ENCODE measurements at regions not wholly inside any gene's neighbourhood (a gene's known extent, or its start where the extent isn't known, plus 50 kb on each side); places are given as distances from the start of the nearest gene placed in this dataset.

DNA sequence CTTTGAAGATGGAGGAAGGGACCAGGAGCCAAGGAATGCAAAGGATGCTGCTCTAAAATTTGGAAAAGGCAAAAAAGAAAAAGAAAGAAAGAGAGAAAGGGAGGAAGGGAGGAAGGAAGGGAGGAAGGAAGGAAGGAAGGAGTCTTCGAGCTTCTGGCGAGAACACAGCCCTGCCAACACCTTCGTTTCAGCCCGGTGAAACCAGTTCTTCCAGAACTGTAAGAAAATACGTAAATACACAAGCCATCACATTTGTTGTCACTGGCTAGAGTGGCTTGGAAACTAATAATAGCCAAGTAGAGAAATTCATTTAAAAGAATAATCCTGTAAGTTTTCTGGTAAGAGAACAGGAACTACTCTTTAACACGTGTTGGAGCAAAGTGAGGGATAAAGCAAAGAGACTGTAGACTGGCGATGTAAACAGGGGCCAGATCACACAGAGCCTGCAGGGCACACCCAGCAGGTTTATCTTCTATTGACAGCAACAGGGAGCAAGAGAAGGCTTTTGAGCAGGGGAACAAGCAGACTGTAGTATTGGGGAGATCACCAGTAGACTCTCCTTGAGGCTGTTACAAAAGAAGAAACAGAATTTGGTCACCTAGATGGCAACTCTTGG lies 188.7 kb upstream of the MPHOSPH6 start:
- no peak for DNase-seq (ENCODE audit: low spot score)

DNA sequence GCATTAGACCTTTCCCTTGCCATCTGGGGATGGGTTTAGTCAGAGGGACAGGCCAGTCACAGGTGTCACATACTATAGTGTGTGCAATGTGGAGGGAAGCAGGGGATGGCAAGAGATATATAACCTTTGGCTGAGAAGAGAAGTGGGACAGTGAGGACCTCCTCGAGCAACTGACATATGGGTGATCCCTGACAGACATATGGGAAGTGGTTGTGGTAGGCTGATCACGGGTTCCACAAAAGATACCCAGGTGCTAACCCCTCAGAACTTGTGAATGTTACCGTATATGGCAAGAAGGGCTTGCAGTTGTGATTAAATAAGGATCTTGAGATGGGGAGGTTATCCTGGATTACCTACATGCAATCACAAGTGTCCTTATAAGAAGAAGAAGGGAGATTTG lies 188.1 kb upstream of the MPHOSPH6 start:
- no peak for DNase-seq (ENCODE audit: low spot score)

DNA sequence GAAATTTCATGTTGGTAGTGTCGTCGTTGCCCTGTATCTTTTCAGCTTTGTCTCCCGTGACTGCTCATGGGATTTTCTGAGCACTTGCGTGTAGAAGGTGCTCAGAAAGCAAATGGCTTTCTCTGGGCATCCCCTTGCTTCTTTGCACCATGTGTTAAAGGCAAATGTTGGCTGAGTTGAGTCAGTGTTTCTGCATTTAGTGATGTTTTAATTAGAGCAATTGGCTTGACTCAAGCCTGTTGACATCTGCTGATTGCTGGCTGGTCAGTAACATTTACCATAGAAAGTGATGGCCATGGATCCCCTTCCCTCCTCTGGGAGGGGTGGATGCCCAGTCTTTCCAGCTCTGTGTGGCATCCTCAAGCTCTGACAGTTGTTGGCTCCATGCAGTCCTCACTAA lies 187.2 kb upstream of the MPHOSPH6 start:
- DNase-seq (ENCODE audit: low spot score) = no peak

DNA sequence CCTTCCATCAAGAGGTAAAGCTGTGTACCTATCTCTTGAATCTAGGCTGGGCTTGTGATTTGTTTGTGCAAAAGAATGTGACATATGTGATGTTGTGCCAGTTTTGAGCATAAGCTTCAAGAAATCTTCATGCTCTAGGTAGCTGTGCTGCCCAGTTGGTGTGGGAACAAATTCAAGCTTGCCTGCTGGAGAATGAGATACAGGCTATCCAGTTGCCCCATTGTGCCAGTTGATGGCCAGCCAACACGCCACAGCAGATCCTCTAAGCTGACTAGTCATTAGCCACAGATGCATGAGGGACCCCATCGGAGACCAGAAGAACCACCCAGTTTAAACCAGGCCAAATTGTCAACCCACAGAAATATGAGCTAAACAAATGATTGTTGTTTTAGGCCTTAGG lies 180.5 kb upstream of the MPHOSPH6 start:
- no peak for DNase-seq (ENCODE audit: low spot score)

DNA sequence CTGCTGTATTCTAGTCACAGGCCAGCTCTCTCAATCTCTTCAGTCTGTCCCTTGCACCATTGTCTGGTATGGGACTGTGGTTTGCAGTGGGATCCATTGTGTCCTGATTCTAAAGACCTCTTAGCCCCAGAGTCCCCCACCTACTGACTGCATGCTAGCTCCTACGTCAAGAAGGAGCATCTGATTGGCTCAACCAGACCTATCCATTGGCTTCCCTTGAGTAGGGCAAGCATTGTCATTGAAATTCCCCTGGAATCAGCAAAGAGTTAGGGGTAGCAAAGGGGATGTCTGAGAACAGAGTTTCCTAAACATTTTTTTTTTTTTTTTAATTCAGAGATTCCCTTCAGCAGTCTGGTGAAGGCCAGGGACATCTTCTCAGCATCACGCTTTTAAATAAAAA lies 175.3 kb upstream of the MPHOSPH6 start:
- no peak for DNase-seq (ENCODE audit: low spot score)

DNA sequence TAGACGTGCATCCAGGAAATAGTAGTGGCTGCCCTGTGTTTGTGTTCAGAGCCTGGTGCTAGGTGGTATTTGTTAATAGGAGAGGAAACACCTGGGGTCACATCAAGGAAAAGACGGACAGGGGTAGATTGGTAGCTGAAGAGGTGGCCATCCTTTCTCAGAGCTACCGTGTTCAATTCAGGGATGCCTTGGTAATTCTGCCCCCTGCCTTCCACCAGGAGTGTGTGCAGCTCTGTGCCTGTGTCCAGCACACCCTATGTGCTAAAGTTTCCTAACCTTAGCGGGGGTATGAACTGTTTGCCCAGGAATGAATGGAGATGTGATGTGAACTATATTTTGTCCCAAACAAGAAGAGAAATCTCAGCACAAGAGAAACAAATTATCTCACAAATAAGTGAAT lies 174.1 kb upstream of the MPHOSPH6 start:
- DNase-seq (ENCODE audit: low spot score) = no peak

DNA sequence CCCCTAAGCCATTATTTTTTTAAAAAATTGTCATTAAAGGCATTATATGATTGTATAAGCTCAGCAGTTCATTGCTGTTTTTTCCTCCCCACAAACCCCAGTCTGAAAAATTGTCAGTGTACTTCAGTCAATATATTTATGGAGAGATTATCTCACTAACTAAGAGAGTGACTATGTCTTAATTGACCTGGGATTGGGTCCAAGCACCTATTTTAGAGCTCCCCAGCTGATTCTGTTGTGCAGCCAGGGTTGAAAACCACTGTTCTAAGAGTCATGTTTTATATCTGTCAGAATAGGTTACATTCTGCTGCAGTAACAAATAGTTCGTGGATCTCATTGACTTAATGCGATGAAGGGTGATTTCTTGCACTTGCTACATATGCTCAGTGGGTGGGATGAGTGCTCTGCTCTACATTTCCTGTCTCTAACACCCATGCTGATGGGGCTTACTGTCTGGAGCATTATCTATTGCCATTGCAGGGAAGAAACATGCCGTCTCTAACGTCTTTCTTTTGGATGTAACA lies 171.2 kb upstream of the MPHOSPH6 start:
- no peak for DNase-seq (ENCODE audit: low spot score)

DNA sequence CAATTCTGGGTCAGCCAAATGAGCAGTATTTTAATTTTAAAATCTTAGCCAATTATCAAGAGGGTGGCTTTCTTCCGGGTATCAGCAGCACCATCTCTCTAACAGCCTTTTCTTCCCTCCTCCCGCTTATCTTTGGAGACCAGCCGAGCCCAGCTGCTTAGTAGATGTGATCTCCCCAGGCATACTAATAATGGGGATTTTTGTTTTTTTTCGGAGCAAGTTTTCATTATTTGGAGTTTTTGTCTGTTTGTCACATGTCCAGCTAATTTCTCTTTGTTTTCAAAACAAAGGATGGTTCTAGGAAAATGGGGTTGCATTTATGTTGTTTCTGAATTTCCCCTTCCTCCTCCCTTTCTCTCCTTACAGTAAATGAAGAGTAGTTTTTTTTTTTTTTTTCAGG lies 170.5 kb upstream of the MPHOSPH6 start:
- no peak for DNase-seq (ENCODE audit: low spot score)

DNA sequence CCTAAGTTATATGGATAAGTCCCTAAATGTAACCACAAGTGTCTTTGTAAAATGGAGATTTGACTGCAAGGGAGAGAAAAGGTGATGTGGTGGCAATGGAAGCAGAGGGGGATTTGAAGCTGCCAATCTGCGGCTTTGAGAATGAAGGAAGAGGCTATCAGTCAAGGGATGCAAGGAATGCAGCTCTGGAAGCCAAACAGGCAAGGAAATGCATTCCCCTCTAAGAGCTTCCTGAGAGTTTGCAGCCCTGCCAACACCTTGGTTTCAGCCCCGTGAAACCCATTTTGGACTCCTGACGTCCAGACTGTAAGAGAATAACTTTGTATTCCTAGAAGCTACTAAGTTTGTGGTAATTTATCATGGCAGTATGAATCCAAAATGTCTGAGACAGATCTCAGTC lies 167.3 kb upstream of the MPHOSPH6 start:
- no peak for DNase-seq (ENCODE audit: low spot score)

DNA sequence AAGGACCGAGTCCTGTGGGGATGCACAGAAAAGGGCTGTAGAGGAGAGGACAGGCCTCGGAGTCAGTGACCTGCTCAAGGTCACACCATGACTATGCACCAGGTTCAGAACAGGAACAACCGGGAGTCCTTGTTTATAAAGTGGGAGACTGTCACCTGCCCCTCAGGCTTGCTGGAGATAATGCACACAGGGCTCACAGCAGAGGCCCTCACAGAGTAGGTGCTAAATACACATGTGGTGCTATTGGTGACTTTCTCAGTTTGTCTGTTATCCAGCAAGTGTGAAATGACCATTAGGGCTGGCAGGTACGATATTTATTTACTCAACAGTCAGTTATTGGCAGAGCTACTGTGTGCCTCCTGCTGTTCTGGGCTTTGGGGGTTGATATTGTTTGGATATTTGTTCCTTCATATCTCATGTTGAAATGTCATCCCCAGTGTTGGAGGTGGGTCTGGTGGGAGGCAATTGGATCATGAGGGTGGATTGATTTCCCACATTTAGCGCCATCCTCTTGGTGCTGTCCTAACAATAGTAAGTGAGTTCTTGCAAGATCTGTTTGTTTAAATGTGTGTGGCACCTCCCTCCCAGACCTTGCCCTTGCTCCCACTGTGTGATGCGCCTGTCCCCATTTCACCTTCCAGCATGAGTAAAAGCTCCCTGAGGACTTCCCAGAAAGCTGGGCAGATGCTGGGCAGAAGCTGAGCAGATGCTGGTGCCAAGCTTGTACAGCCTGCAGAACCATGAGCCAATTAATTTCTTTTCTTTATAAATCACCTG lies 162.1 kb upstream of the MPHOSPH6 start:
- no peak for DNase-seq (ENCODE audit: low spot score)

DNA sequence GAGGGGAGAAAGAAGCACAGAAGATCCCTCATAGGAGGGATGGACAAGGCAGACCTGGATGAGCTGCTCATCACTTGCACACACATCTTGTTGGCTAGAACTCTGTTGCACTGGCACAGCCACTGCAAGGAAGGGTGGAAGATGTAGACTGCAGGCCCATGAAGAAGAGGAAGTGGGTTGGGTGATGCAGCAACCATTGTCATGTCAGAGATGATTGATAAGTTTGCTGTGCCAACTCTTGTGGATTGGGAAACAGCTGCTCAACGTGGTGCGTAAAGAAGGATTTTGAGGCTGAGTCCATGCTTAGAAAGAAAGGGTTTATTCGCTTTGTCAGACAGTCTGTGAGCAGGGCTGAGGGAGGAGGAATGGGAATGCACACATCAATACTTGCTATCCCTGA lies 161.4 kb upstream of the MPHOSPH6 start:
- no peak for DNase-seq (ENCODE audit: low spot score)

DNA sequence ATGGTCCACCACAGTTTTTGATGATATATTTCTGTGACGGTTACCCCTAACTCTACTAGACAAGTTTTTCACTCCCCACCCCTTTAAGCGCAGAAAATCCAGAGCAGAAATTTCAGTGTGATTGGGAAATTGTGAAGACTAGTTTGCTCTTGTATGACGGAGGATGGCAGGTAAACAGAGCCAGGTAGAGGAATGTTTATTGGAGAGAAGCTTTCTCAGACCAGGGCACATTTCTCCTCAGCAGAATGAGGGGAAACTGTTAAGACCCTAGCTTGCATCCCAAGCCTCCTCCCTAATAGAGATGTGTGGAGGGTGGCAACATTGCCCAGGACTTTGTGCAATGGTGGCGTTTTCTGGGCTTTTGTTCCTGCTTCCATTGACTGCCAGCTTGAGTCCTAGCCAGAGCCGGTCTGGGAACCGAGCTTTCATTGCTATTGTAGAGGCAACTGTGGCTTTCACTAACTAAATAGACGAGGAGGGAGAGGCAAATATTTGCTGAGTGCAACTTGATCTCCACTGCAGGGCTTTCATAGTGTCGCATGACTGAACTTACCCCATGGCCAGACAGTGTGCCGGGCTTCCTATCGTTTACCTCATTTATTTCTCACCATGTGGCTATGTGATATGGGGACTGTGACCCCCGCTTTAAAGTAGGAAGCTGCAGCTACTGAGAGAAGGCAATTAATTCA lies 159.6 kb upstream of the MPHOSPH6 start:
- no peak for DNase-seq (ENCODE audit: low spot score)

DNA sequence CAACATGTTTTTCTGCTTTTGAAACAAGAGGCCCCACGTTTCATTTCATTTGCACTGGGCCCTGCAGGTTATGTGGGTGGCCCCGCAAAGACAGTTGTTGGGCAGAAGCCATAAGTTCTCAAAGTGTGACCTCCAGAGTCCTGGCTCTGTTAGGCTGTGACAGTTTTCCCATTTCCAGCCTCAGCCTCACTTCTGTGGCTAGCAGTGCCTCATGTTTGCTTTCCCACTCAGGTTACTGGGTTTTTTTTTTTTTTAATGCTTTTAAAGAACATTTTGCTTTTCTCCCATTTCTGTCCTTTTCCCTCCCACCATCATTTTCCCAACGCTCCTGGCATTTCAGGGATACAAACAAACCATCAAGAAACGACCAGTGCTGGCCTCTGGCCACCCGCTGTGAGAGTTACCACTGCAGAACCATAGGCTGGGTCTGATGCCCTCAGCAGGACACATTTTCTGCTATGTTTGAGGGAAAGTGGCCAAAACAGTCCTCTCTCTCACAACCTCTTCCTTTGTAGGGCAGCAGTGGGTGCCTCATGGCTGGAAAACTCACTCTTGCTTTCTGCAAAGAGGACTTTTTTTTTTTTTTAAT lies 159.0 kb upstream of the MPHOSPH6 start:
- no peak for DNase-seq (ENCODE audit: low spot score)

DNA sequence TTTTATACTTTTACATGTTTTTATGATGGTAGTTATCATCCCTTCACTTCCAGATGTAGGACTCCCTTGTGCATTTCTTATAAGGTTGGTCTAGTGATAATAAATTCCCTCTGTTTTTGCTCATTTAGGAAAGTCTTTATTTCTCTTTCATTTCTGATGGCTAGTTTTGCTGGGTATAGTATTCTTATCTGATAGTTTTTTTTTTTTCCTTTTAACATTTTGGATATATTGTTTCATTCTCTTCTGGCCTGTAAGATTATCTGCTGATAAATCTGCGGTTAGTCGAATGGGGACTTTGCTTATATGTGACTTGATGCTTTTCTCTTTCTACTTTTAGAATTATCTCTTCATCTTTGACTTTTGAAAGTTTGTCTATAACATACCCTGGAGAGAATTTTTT lies 153.1 kb upstream of the MPHOSPH6 start:
- no peak for DNase-seq (ENCODE audit: low spot score)

DNA sequence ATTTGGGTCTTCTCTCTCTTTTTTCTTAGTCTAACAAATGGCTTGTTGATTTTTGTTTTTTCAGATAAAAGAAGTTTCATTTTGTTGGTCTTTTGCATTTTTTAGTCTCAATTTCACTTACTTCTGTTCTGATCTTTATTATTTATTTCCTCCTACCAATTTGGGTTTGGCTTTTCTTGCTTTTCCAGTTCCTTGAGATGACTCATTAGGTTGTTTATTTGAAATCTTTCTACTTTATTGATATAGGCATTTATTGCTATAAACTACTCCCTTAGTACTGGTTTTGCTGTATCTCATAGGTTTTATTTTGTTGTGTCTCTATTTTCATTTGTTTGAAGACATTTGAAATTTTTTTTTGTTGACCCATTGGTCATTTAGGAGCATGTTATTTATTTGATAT lies 152.2 kb upstream of the MPHOSPH6 start:
- no peak for DNase-seq (ENCODE audit: low spot score)

DNA sequence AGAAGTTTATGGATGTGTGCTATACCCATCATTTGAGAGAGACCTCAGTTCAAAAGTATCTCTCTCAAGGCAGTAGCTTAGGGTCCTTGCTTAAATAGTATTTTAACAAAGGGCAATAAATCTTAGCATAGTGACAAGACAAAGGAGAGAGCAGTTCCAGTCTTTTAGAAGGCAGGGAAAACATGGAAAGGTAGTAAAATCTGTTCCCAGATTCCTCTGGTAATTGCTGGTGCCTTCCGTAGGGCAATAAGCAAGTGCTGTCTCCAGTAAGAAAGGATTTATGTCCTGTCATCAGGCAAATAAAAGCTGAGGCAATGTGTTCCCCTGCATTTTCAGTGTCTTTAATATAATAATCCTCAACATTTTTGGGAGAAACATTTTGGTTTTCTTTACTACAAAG lies 149.0 kb upstream of the MPHOSPH6 start:
- no peak for DNase-seq (ENCODE audit: low spot score)

DNA sequence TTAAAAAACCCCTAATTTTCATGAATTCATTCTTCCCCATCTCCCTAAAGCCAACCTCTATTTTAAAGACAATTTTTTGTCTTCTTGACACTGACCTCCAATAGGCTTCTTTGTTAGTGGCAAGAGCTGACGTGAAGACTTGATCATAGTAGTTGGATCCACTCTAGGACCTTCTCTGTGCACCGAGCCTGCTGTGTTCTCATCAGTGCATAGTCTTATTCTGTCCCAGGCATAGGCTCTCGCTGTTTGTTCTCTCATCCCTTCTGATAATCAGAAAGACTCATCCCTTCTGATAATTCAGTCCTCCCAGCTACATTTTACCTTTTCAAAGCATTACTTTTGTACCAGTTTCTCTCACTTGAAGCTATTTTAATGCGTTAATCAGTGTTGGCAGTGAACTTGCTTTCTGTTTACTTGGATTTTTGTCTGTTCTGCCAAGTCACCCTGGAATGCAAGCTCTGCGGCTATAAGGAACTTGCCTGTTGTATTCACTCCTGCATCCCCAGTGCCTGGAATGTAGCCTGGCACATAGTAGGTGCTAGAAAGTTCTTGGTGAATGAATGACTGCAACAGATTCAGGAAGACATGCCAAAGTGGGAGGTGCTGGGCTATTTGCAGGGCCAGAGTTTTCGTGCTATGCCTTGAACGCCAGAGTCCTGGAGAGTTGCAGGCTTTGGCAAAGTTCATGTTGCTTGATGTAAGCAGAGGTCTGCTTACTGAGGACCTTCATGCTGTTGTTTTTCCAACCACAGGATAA lies 147.6 kb upstream of the MPHOSPH6 start:
- DNase-seq (ENCODE audit: low spot score) = no peak

DNA sequence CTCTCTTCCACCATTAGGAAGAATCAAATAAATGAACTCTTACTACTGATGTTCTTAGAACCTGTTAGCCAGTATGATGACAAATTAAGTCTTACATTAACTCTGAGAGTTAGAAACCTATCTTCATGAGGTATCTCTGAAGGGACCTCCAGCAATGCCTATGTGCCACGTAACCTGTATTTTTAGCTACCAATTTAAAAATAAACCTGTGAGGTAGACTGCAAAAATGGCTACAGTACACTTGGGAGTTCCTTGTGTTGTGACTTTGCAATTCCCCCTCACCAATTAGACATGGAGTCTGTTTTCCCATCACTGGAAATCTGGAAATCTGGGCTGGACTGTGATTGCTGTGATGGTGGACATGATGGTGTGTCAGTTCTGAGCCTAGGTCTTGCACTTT lies 143.7 kb upstream of the MPHOSPH6 start:
- DNase-seq (ENCODE audit: low spot score) = no peak

DNA sequence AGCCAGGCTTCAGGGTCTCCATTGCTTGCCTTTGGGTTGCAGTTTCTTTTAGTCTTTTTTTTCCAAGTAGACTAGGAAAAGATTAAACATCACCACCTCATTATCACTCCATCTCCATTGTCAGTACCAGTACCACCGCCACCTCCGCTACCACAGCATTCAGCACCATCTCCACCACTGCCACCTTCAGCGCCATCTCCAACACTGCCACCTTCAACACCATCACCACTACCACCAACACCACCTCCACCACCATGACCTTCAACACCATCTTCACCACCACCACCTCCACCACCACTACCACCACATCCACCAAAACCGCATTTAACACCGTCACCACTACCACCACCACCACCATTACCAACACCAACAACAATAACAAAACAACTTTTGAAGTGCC lies 141.5 kb upstream of the MPHOSPH6 start:
- DNase-seq (ENCODE audit: low spot score) = no peak

DNA sequence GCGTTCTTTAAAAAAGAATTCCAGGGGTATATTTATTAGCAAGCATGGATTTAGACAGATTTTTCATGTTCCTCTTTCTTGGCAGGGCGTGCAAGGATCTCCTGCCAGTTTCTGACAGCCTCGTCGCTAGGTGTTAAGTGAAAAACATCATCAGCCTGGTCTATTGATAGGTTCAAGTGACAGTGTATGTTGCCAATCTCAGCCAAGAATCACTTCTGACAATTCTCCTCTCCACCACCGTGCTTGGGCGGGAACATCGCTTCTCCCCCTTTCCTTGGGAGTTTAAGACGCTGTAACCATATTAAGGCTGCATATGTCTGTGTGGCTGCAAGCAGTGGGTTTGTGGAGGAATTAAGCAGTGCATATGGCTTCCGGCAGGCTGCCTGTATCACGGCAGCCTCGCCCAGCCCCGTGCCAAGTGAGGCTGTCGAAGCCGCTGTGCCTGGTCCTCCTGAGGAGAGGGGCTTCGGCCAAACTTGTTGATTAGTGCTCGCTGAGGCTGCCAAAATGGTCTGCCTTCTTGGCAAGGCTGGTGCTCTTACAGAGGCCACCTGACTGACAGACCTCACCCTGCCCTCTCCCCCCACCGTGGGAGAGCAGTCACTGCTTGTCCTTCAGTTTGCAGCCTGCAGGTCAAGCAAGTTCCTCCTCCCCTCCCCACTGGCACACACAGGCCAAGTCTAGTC lies 132.2 kb upstream of the MPHOSPH6 start:
- DNase-seq (ENCODE audit: low spot score) = no peak

DNA sequence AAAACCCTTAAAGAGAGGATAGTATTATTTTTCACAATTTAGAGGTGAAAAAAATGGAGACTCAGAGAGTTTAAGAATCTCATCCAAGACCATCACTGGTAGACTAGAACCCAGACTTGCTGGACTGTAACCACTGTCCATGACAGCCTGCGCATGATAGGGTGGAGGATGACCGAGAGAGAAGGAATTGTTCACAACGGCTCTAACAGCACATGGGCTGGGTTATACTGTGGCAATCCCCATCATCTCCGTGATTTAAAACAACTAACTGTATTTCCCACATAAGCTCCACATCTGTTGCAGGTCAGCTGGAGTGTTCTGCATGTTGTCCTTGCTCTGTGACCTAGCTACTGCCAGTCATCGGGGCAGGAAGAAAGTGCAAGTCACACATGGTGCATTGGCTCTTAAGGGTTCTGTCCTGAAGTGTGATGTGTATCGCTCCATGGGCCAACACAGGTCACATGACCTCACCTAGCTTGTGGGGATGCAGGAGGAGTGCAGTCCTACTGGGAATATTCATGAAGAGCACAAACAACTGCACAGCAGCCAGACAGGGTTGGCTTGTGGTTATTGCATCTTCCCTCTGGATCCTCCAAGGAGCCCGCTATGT lies 131.2 kb upstream of the MPHOSPH6 start:
- no peak for DNase-seq (ENCODE audit: low spot score)
